ENCODE measurements at regions not wholly inside any gene's neighbourhood (a gene's known extent, or its start where the extent isn't known, plus 50 kb on each side); places are given as distances from the start of the nearest gene placed in this dataset.

DNA sequence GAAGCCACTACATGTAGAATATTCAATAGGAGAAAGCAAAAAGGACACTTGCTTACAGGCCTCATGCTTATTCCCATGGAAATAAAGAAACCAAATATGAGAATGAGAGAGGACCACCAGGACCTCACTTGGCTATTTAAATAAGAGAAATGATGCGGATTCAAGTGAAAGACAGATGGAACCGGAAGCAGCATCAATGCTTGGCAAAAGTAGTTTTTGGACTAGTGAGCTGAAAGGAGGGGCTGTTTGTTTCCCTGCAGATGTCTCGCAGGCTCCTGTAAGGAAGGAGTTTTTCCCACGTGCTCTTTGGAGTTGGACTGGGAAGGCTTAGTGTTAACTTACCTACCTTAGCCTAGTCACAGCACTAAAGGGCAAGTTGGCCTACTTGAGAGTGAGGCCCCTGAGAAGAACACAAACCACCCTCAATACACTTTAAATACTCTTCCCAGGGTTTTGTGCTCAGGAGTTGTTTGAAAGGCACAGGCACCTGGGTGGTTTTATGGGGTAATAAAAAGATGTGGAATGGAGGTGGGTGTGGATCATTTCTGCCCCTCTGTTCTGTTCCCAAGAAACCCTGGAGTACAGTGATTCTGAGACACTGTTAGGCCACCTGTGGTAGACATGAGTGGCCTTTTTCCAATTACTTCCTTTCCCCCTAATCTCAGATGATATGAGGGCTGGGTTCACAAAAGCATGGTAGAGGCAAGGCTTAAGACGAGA, 113.3 kb upstream of the C1GALT1C1 start:
- no peaks in the 10 kb centered on the region for H3K36me3 Mint-ChIP-seq
- Histone ChIP-seq H3K4me3 (ENCODE audit: low read length) (no peak overlapping the region), H3K27me3 (ENCODE audit: control insufficient read depth, insufficient read depth, low read length) (no peaks in the 10 kb centered on the region), H3K27ac (ENCODE audit: low read length) (no peak overlapping the region), H3K9me3 (ENCODE audit: control insufficient read depth, insufficient read depth, low read length) (no peaks in the 10 kb centered on the region), H3K4me1 (ENCODE audit: control insufficient read depth, insufficient read depth, low read length) (no peaks in the 10 kb centered on the region), H3K36me3 (ENCODE audit: control insufficient read depth, insufficient read depth, low read length) (no peaks in the 10 kb centered on the region)
- H3K27me3 Mint-ChIP-seq (ENCODE audit: low read depth in 2 of 2) = peaks cover 3 to 8% of the 10 kb centered on the region in 2 donors
- intact Hi-C loops (cut with micrococcal nuclease) = no loop called here
- H3K27ac Mint-ChIP-seq = no peak overlapping the region
- H3K4me3 Mint-ChIP-seq = no peak overlapping the region
- ATAC-seq (no peak), DNase-seq (no peak)
- H3K4me1 Mint-ChIP-seq = no peaks in the 10 kb centered on the region
- 91% methylated on average over 3 of the region's 5 CpGs for WGBS (ENCODE audit: insufficient coverage)
- TF ChIP-seq, protein P1, sequence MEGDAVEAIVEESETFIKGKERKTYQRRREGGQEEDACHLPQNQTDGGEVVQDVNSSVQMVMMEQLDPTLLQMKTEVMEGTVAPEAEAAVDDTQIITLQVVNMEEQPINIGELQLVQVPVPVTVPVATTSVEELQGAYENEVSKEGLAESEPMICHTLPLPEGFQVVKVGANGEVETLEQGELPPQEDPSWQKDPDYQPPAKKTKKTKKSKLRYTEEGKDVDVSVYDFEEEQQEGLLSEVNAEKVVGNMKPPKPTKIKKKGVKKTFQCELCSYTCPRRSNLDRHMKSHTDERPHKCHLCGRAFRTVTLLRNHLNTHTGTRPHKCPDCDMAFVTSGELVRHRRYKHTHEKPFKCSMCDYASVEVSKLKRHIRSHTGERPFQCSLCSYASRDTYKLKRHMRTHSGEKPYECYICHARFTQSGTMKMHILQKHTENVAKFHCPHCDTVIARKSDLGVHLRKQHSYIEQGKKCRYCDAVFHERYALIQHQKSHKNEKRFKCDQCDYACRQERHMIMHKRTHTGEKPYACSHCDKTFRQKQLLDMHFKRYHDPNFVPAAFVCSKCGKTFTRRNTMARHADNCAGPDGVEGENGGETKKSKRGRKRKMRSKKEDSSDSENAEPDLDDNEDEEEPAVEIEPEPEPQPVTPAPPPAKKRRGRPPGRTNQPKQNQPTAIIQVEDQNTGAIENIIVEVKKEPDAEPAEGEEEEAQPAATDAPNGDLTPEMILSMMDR (IDR thresholded peaks at IDR 0.05) = no peak
- no peaks in the 10 kb centered on the region for H3K9me3 Mint-ChIP-seq

DNA sequence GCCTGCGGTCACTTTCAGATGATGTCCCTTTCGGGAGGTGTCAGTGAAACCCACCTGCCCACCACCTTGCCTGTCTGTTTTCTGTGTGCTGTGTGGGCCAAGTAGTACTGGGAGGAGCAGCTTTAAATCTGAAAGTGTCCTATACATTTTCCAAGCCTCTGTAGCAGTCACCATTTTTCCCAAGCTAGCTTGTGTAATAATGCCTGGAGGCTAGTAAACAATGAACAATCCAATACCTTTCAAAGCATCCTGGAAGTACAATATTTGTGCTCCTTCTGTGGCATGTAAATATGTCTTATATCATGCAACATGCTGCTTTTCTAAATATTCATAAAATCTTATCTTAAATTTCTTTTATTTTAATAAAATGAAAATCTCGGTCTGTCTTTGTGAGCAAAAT, 111.6 kb upstream of the C1GALT1C1 start:
- H3K36me3 Mint-ChIP-seq = no peaks in the 10 kb centered on the region
- no peak overlapping the region for H3K4me3 Mint-ChIP-seq
- no peaks in the 10 kb centered on the region for H3K27me3 ChIP-seq (ENCODE audit: control insufficient read depth, insufficient read depth, low read length)
- H3K4me1 ChIP-seq (ENCODE audit: control insufficient read depth, insufficient read depth, low read length) = no peaks in the 10 kb centered on the region
- no peak overlapping the region for H3K4me3 ChIP-seq (ENCODE audit: low read length)
- H3K4me1 Mint-ChIP-seq = no peaks in the 10 kb centered on the region
- TF ChIP-seq, protein P1 (IDR thresholded peaks at IDR 0.05) = no peak
- H3K9me3 ChIP-seq (ENCODE audit: control insufficient read depth, insufficient read depth, low read length) = no peaks in the 10 kb centered on the region
- DNase-seq (no peak), ATAC-seq (no peak)
- H3K36me3 ChIP-seq (ENCODE audit: control insufficient read depth, insufficient read depth, low read length) = no peaks in the 10 kb centered on the region
- H3K27ac Mint-ChIP-seq = no peak overlapping the region
- intact Hi-C loops (cut with micrococcal nuclease) = no loop called here
- no CpG with 5 or more reads among the region's 3 CpGs for WGBS (ENCODE audit: insufficient coverage)
- no peak overlapping the region for H3K27ac ChIP-seq (ENCODE audit: low read length)
- peaks cover 3 to 5% of the 10 kb centered on the region in 2 donors for H3K27me3 Mint-ChIP-seq (ENCODE audit: low read depth in 2 of 2)
- H3K9me3 Mint-ChIP-seq = no peaks in the 10 kb centered on the region

DNA sequence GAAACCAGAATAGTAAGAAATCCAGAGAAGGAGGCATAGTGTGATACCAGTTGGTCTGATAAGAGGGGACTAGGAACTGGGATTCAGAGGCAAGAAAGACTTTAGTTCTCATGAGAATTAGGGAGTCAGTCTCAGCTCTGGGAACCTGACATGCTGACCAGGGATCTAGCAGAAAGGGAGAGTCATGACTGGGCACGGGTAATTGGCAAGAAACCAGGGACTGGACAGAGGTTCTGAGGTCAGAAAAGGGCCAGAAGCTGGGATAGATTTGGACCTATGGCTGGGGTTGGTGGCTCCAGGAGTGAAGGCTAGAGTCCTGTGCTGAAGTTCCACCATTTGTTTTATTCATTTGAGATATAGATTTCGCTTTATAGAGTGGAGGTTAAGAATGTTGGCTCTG, 110.2 kb upstream of the C1GALT1C1 start:
- H3K4me1 ChIP-seq (ENCODE audit: control insufficient read depth, insufficient read depth, low read length) = no peaks in the 10 kb centered on the region
- H3K4me3 Mint-ChIP-seq = no peak overlapping the region
- TF ChIP-seq, protein P1 (IDR thresholded peaks at IDR 0.05) = no peak
- H3K27ac ChIP-seq (ENCODE audit: low read length) = no peak overlapping the region
- no peak for DNase-seq
- no peaks in the 10 kb centered on the region for H3K27me3 ChIP-seq (ENCODE audit: control insufficient read depth, insufficient read depth, low read length)
- H3K4me1 Mint-ChIP-seq = no peaks in the 10 kb centered on the region
- no peak overlapping the region for H3K27ac Mint-ChIP-seq
- no peak overlapping the region for H3K4me3 ChIP-seq (ENCODE audit: low read length)
- intact Hi-C loops (cut with micrococcal nuclease) = no loop called here
- WGBS (ENCODE audit: insufficient coverage) = 81% methylated on average over 2 of the region's 2 CpGs
- ATAC-seq = no peak
- H3K9me3 ChIP-seq (ENCODE audit: control insufficient read depth, insufficient read depth, low read length) = no peaks in the 10 kb centered on the region
- H3K9me3 Mint-ChIP-seq = no peaks in the 10 kb centered on the region
- H3K36me3 Mint-ChIP-seq = no peaks in the 10 kb centered on the region
- H3K27me3 Mint-ChIP-seq (ENCODE audit: low read depth in 2 of 2) = peaks cover 0 to 1% of the 10 kb centered on the region in 2 donors
- H3K36me3 ChIP-seq (ENCODE audit: control insufficient read depth, insufficient read depth, low read length) = no peaks in the 10 kb centered on the region

DNA sequence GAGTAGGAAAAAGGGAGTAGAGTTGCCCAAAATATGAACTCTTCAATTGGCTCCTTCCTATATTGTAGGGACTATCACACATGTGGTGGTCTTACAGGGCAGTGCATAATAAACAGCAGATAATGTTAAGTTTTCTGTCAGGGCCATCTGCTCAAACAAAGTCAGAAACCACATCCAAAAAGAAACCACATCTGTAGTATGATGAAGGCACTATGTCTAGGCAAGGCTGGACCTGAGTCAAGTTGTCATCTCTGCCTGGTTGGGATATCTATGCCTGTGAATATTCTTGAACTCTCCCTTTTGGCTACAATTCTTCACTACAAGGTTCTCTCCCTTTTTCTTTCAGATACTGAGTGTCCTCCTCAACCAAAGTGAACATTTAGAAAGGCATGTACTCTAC, 109.4 kb upstream of the C1GALT1C1 start:
- Histone ChIP-seq H3K9me3 (ENCODE audit: control insufficient read depth, insufficient read depth, low read length) (no peaks in the 10 kb centered on the region), H3K4me3 (ENCODE audit: low read length) (no peak overlapping the region), H3K4me1 (ENCODE audit: control insufficient read depth, insufficient read depth, low read length) (no peaks in the 10 kb centered on the region), H3K36me3 (ENCODE audit: control insufficient read depth, insufficient read depth, low read length) (no peaks in the 10 kb centered on the region), H3K27ac (ENCODE audit: low read length) (no peak overlapping the region), H3K27me3 (ENCODE audit: control insufficient read depth, insufficient read depth, low read length) (no peaks in the 10 kb centered on the region)
- Mint-ChIP-seq H3K27ac (no peak overlapping the region), H3K4me3 (no peak overlapping the region), H3K27me3 (ENCODE audit: low read depth in 2 of 2) (no peaks in the 10 kb centered on the region), H3K4me1 (no peaks in the 10 kb centered on the region), H3K9me3 (no peaks in the 10 kb centered on the region), H3K36me3 (no peaks in the 10 kb centered on the region)
- ATAC-seq (no peak), DNase-seq (no peak)
- TF ChIP-seq, protein P1 (IDR thresholded peaks at IDR 0.05) = no peak
- intact Hi-C loops (cut with micrococcal nuclease) = no loop called here
